Stomach smooth muscle (tissue), 2 donors: ENCODE measurements at regions not wholly inside any gene's neighbourhood (a gene's known extent, or its start where the extent isn't known, plus 50 kb on each side); places are given as distances from the start of the nearest gene placed in this dataset.

Experiments used
- H3K27ac ChIP-seq: one replicate; pipeline ENCODE4 v1.7.0; 2013; ENCODE audit warnings: mild to moderate bottlenecking, low read length, inconsistent platforms
- H3K27me3 ChIP-seq, 2 donors: one replicate each; pipeline ENCODE4 v1.7.0; 2013; ENCODE audit warnings: low read length in 2 of 2; ENCODE audit not compliant: insufficient read depth in 2 of 2, control insufficient read depth in 1 of 2
- H3K36me3 ChIP-seq, 2 donors: one replicate each; pipeline ENCODE4 v1.7.0; 2013; ENCODE audit warnings: low read length in 2 of 2; ENCODE audit not compliant: control insufficient read depth in 2 of 2, insufficient read depth in 2 of 2
- H3K4me1 ChIP-seq: one replicate; pipeline ENCODE4 v1.7.0; 2013; ENCODE audit warnings: low read length; ENCODE audit not compliant: control insufficient read depth, insufficient read depth
- H3K4me3 ChIP-seq, 2 donors: one replicate each; pipeline ENCODE4 v1.7.0; 2013; ENCODE audit warnings: low read length in 2 of 2
- H3K9ac ChIP-seq, 2 donors: one replicate each; pipeline ENCODE4 v1.7.0; 2013; ENCODE audit warnings: low read length in 2 of 2, mild to moderate bottlenecking in 1 of 2
- H3K9me3 ChIP-seq, 2 donors: one replicate each; pipeline ENCODE4 v1.7.0; 2013; ENCODE audit warnings: low read length in 2 of 2; ENCODE audit not compliant: control insufficient read depth in 2 of 2
- donor health status: healthy.
- donor health status: Pancreatic carcinoma.

DNA sequence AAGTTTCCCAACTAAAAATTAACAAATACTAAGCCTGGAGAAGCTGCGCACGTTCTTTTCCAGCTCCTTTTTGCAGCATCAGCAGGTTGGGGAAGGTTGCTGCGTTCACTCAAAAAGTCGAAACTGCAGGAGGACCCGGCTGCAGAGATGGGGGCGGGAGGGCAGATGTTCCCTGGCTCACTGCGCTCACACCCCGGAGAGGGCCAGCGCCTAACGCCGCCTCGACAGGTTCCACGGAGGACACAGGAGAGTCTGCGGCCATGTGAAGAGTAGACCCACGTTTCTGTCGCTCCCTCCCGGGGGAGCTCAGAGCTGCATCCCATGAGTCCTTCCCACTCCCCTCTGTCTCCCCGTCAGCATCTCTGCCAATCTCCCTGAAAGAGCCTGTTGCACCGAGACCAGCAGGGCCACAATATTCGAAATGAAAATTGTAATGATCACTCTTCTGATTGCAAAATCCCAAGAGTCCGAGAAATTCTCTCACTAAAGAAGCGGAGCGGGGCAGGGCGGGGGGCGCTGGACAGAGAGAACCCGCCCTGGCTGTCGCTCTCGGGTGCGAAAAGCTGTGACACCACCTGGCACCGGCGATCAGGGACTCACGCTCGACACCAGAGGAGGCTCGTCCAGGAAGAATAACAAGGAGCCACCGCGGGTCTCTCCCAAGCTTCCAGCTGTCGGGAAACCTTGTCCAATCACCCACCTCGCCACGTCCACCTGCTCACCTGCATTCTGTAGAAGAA is 131.5 kb upstream of the PFKP start:
- Histone ChIP-seq H3K4me1 (no peaks in the 10 kb centered on the region), H3K27ac (no peak overlapping the region), H3K4me3 (no peak overlapping the region), H3K36me3 (no peaks in the 10 kb centered on the region), H3K9me3 (no peaks in the 10 kb centered on the region), H3K27me3 (no peaks in the 10 kb centered on the region), H3K9ac (no peak overlapping the region)

DNA sequence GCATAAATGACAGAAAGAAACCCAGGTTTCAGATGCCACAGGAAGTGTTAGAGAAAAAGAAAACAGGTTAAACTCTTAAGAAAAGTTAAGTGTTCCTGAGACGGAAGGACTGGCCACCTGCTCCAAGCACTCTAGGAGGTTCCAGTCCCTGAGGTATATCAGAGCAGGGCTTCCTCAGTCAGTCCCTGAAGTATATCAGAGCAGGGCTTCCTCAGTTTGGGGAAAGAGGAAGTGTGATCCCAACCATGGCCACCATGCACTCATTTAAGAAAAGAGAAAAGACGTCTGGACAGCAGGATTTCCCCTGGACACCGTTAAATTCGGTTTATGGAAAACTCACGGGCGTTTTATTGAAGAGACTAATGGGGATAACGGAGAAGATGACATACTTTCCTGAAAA is 133.4 kb upstream of the PFKP start:
- no peaks in the 10 kb centered on the region for H3K4me1 ChIP-seq
- H3K27me3 ChIP-seq, result peaks cover 0 to 2% of the 10 kb centered on the region in 2 donors
- H3K27ac ChIP-seq, result no peak overlapping the region
- no peak overlapping the region for H3K9ac ChIP-seq
- H3K4me3 ChIP-seq, result no peak overlapping the region
- no peaks in the 10 kb centered on the region for H3K36me3 ChIP-seq
- no peaks in the 10 kb centered on the region for H3K9me3 ChIP-seq

DNA sequence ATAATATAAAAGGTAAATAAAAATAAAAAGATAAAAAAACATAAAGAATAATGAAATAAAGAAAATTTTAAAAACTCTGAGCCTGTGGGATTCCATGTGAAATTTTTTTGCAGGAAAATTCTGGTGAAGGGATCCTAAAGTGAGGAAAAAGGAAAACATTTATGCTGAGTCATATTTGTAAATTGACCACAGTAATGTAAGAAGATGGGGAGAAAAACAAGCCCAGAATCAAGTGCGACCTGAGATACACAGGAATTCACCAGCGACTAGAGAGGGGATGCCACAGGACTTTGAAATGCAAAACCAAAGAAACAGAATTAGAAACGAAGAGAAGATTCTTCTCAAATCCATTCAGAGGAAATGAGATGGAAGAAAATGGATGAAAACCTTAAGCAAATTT is 133.8 kb upstream of the PFKP start:
- H3K27me3 ChIP-seq, result peaks cover 0 to 2% of the 10 kb centered on the region in 2 donors
- H3K9ac ChIP-seq, result no peak overlapping the region
- no peaks in the 10 kb centered on the region for H3K4me1 ChIP-seq
- H3K36me3 ChIP-seq, result no peaks in the 10 kb centered on the region
- H3K4me3 ChIP-seq, result no peak overlapping the region
- no peak overlapping the region for H3K27ac ChIP-seq
- H3K9me3 ChIP-seq, result no peaks in the 10 kb centered on the region

DNA sequence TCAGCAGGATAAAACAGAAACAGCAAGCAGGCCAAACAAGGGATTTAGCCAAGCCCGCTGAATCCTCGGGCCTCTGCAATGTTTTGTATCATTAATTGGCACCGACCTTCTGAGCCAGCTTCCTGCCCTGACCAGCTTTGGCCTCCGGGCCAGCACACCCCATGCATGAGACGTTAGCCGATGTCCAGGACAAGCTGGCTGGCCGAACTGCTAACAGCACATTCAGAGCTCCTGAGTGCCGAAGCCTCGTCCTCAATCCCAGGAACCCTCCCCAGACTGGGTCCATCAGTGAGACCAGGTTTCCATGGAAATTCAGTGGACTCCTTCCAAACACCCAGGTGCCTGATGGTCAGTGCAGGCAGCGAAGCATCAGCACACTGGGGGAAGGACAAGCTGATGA is 134.3 kb upstream of the PFKP start:
- Histone ChIP-seq H3K4me1 (no peaks in the 10 kb centered on the region), H3K27me3 (peaks cover 2 to 3% of the 10 kb centered on the region in 2 donors), H3K4me3 (no peak overlapping the region), H3K9me3 (no peaks in the 10 kb centered on the region), H3K36me3 (no peaks in the 10 kb centered on the region), H3K27ac (no peak overlapping the region), H3K9ac (no peak overlapping the region)

DNA sequence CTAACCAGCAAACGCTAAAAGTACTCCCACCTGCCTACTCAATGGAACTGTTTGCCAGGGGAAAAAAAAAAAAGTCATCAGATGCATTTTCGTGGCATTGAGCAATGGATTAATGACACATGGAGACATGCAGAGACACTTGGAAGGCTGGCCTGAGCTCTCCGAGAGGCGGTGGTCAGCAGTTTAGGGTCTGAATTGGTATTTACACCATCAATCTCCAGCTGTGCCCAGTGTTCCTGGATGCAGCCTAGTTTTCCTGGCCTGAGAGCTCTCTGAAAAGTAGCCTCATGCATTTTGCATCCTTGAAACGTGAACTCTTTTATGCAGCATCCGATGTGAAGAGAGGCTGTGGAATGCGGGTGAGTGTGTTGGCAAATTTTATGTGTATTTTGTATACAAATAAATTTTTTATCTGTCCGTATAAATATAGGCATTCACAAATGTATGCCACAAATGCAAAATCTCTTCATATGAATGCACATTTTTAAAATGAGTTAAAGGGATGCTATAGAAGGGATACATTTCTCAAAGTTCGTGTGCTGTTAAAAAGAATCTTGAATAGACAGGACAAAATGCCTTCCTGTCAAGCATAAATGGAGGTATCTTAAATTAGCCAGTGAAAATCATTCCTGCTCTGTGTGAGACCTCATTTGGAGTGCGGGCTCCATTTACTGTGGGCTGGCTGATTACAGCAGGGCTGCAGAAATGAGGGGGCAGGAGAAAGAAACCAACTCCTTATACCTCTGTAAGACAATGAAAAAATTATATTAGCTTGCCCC is 137.7 kb upstream of the PFKP start:
- peaks cover 3% of the 10 kb centered on the region for H3K4me1 ChIP-seq
- no peaks in the 10 kb centered on the region for H3K9me3 ChIP-seq
- no peaks in the 10 kb centered on the region for H3K36me3 ChIP-seq
- H3K27ac ChIP-seq, result no peak overlapping the region
- peaks cover 3 to 5% of the 10 kb centered on the region in 2 donors for H3K27me3 ChIP-seq
- H3K4me3 ChIP-seq, result no peak overlapping the region
- no peak overlapping the region for H3K9ac ChIP-seq

DNA sequence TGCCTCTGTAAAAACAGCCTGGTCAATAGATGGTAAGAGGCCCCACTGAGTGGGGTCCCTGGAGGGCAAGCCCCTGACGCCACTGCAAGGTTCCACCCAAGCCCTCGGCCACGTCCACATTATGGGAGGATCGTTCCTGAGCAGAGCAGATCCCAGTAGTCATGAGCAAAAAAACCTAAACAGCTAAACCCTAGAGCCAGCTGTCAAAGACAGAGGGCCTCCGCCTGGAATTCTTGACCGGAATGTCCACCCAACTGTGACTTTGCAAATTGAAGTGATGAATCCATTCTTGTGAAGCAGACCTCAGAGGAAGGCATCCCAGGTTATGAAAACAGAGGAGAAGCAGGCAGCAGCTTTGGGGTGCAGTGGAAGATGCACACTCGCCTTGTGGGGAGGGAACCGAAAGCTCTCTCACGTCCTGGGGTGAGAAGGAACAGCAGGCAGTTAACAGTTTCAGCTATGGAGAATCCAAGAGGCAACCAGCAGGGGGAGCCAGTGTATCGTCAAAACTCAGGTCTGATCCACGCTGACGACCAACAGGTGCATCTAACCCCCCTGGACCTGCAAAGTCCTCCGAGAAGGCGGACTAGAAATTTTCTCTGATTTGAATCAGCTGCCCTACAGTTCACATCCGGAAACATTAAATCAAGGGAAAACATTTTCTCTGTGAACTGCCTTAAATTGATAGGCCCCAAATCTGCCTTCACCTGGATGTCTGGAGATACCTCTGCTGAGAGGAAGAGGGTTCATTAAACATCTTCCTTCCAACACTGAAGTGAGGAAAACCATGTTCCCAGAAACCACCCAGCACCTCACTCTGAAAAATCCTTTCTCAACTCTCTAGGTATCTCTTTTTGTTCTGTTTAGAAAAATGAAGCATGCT is 139.1 kb upstream of the PFKP start:
- H3K9ac ChIP-seq, result no peak overlapping the region
- no peaks in the 10 kb centered on the region for H3K9me3 ChIP-seq
- no peak overlapping the region for H3K27ac ChIP-seq
- H3K27me3 ChIP-seq, result peaks cover 3 to 9% of the 10 kb centered on the region in 2 donors
- H3K4me1 ChIP-seq, result peaks cover 3% of the 10 kb centered on the region
- H3K4me3 ChIP-seq, result peak overlapping the region in 1 of 2 donors; percentile 54
- no peaks in the 10 kb centered on the region for H3K36me3 ChIP-seq

DNA sequence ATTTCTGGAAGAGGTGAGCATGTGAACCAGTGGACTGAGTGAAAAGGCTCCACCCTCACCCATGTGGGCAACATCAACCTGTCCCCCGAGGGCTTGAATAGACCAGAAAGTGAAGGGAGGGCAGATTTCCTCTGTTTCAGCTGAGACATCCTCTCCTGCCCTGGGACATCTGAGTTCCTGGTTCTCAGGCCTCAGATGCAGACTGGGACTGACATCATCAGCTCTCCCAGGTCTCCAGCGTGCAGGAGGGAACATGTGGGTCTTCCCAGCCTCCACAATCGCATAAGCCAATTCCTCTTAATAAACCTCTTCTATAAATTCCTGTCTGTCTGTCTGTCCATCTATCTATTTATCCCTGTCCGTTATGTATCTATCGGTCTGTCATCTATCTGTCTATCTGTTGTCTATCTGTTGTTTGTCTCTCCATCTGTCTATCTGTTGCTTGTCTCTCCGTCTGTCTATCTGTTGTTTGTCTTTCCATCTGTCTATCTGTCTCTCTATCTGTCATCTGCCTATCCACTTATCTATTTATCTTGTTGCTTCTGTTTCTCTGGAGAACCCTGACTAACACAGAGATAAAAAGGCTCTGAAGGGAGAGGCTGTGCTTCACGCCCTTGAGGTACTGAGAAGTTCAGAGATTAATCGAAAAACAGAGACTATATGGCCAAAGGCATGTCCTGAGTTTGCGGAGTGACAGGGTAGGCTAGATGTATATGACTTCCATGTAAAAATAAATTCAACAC is 140.3 kb upstream of the PFKP start:
- H3K9ac ChIP-seq, result no peak overlapping the region
- no peak overlapping the region for H3K4me3 ChIP-seq
- H3K27me3 ChIP-seq, result peaks cover 3 to 9% of the 10 kb centered on the region in 2 donors
- no peaks in the 10 kb centered on the region for H3K9me3 ChIP-seq
- H3K4me1 ChIP-seq, result peaks cover 3% of the 10 kb centered on the region
- H3K27ac ChIP-seq, result no peak overlapping the region
- H3K36me3 ChIP-seq, result no peaks in the 10 kb centered on the region

DNA sequence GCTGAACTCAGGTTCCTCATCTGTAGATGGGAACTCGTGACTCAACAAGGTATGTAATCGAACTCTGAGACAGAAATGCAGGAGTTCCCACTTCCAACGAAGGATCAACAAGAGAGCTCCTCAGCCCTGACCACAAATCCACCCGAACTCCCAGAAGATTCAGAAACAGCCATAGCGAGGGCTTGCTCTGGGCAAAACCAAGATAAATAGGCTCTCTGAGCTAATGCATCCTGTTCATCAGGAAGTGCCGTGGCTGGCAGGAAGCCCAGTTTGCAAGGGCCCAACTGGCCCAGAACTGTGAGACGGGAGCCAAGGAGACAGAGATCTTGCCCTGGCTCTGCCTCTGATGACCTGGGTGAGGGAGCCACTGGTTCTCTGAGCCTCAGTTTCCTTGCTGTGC is 141.7 kb upstream of the PFKP start:
- no peak overlapping the region for H3K9ac ChIP-seq
- peaks cover 3% of the 10 kb centered on the region for H3K4me1 ChIP-seq
- H3K27me3 ChIP-seq, result peaks cover 3 to 9% of the 10 kb centered on the region in 2 donors
- H3K9me3 ChIP-seq, result no peaks in the 10 kb centered on the region
- no peak overlapping the region for H3K4me3 ChIP-seq
- no peak overlapping the region for H3K27ac ChIP-seq
- H3K36me3 ChIP-seq, result no peaks in the 10 kb centered on the region

DNA sequence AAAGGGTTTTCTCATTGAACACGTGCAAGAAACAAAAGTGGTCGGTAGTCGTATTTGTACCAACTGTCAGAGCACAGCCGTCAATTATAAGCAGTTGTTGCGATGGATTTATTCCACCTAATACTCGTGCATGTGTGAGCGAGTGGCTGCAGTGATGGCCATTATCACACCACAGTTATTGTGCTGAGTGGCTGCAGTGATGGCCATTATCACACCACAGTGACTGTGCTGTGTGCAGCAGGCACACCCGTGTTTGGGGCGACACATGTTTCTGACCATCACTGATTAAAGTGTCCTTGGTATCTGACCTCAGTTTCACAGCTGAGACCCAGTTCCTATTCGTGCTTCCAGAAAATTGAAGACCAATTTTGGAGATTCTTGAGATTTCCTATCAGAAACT is 142.9 kb upstream of the PFKP start:
- Histone ChIP-seq H3K9ac (no peak overlapping the region), H3K4me3 (no peak overlapping the region), H3K9me3 (no peaks in the 10 kb centered on the region), H3K27ac (no peak overlapping the region), H3K27me3 (peaks cover 3 to 8% of the 10 kb centered on the region in 2 donors), H3K4me1 (peaks cover 3% of the 10 kb centered on the region), H3K36me3 (no peaks in the 10 kb centered on the region)
